Glutamatergic neuron (in vitro differentiated cells): ENCODE measurements at regions not wholly inside any gene's neighbourhood (a gene's known extent, or its start where the extent isn't known, plus 50 kb on each side); places are given as distances from the start of the nearest gene placed in this dataset.

ENCODE experiments used
- DNase-seq: peaks from one replicate; pipeline ENCODE4 v3.0.0; 2022
- H3K27ac Mint-ChIP-seq: one replicate; pipeline ENCODE4 v1.8.0; 2020; ENCODE audit warnings: mild to moderate bottlenecking, mixed read lengths, inconsistent platforms; ENCODE audit not compliant: unreplicated experiment
- H3K27me3 Mint-ChIP-seq: one replicate; pipeline ENCODE4 v1.8.0; 2020; ENCODE audit warnings: mild to moderate bottlenecking, moderate library complexity, mixed read lengths, inconsistent platforms; ENCODE audit not compliant: unreplicated experiment
- H3K36me3 Mint-ChIP-seq: one replicate; pipeline ENCODE4 v1.8.0; 2020; ENCODE audit warnings: mild to moderate bottlenecking, mixed read lengths, inconsistent platforms; ENCODE audit not compliant: unreplicated experiment
- H3K4me1 Mint-ChIP-seq: one replicate; pipeline ENCODE4 v1.8.0; 2020; ENCODE audit warnings: mild to moderate bottlenecking, low read depth, mixed read lengths, inconsistent platforms; ENCODE audit not compliant: unreplicated experiment
- H3K4me3 Mint-ChIP-seq: one replicate; pipeline ENCODE4 v1.8.0; 2020; ENCODE audit warnings: mild to moderate bottlenecking, mixed read lengths, inconsistent platforms; ENCODE audit not compliant: unreplicated experiment
- H3K9me3 Mint-ChIP-seq: one replicate; pipeline ENCODE4 v1.8.0; 2020; ENCODE audit warnings: mild to moderate bottlenecking, moderate library complexity, mixed read lengths, inconsistent platforms; ENCODE audit not compliant: unreplicated experiment
- TF ChIP-seq, protein P1 (sequence below): fragments of 200-600 bp; sonication (generic); IDR thresholded peaks from one replicate; pipeline ENCODE4 v1.5.0; 2021; ENCODE audit not compliant: partially characterized antibody, unreplicated experiment

DNA sequence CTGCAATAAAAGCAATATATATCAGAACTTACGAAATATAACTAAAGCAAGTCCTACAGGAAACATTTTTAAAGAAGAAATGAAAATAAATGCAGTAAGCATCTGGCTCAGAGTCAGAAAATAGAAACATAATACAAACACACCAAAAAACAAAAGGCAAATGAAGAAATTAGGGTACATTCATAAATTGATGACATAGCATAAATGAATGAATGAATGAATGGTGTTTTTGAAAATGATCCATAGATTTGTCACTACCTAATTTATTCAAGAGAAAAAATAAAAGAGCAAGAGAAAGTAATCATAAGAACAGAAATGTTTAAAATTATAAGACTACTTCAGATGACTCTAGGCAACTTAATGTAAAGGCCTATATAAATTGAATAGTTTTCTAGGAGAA is 226.1 kb upstream of the CDH20 start:
- TF ChIP-seq, protein P1, sequence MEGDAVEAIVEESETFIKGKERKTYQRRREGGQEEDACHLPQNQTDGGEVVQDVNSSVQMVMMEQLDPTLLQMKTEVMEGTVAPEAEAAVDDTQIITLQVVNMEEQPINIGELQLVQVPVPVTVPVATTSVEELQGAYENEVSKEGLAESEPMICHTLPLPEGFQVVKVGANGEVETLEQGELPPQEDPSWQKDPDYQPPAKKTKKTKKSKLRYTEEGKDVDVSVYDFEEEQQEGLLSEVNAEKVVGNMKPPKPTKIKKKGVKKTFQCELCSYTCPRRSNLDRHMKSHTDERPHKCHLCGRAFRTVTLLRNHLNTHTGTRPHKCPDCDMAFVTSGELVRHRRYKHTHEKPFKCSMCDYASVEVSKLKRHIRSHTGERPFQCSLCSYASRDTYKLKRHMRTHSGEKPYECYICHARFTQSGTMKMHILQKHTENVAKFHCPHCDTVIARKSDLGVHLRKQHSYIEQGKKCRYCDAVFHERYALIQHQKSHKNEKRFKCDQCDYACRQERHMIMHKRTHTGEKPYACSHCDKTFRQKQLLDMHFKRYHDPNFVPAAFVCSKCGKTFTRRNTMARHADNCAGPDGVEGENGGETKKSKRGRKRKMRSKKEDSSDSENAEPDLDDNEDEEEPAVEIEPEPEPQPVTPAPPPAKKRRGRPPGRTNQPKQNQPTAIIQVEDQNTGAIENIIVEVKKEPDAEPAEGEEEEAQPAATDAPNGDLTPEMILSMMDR = no peak
- Mint-ChIP-seq H3K27ac (no peak overlapping the region), H3K9me3 (no peaks in the 10 kb centered on the region), H3K4me3 (no peak overlapping the region), H3K27me3 (no peaks in the 10 kb centered on the region), H3K36me3 (no peaks in the 10 kb centered on the region), H3K4me1 (no peaks in the 10 kb centered on the region)
- DNase-seq = no peak

DNA sequence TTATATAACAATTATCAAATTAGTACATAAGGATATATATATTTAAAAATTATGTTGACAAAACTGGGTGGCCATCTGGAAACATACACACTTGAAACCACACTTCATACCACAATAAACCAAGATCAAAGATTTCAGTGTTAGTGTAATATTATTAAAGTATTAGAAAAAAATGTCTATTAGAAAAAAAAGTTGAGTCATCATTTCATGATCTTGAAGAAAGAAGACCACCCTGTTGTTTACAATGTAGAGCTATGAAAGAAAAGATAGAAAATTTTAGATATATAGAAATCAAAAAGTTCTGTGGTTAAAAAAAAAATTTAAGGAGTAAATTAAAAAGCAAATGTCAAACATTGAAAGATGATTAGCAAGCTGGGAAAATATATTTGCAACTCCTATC is 224.5 kb upstream of the CDH20 start:
- Mint-ChIP-seq H3K4me3 (no peak overlapping the region), H3K27ac (no peak overlapping the region), H3K9me3 (no peaks in the 10 kb centered on the region), H3K4me1 (no peaks in the 10 kb centered on the region), H3K27me3 (no peaks in the 10 kb centered on the region), H3K36me3 (no peaks in the 10 kb centered on the region)
- TF ChIP-seq, protein P1 = no peak
- DNase-seq = no peak

DNA sequence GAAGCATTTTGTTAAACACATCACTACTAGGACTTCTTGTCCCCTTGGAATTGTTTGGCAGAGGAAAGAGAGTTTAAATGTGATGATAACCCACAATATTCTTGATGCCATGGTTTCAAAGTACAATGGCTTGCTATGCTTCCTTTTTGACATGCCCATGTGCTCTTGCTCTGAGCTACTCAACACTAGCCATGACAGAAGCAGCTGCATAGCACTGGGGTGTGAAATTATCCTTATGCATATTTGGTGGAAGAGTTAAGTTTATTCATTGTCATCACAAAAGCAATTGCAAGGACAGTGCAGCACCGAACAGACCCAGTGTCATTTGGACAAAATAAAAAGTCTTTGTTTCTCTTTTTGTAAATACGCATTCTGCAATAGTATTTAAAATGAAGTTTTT is 209.9 kb upstream of the CDH20 start:
- no peak for DNase-seq
- no peak overlapping the region for H3K27ac Mint-ChIP-seq
- no peaks in the 10 kb centered on the region for H3K36me3 Mint-ChIP-seq
- H3K4me1 Mint-ChIP-seq = peaks cover 2% of the 10 kb centered on the region
- no peaks in the 10 kb centered on the region for H3K9me3 Mint-ChIP-seq
- H3K27me3 Mint-ChIP-seq = no peaks in the 10 kb centered on the region
- TF ChIP-seq, protein P1 = no peak
- H3K4me3 Mint-ChIP-seq = no peak overlapping the region

DNA sequence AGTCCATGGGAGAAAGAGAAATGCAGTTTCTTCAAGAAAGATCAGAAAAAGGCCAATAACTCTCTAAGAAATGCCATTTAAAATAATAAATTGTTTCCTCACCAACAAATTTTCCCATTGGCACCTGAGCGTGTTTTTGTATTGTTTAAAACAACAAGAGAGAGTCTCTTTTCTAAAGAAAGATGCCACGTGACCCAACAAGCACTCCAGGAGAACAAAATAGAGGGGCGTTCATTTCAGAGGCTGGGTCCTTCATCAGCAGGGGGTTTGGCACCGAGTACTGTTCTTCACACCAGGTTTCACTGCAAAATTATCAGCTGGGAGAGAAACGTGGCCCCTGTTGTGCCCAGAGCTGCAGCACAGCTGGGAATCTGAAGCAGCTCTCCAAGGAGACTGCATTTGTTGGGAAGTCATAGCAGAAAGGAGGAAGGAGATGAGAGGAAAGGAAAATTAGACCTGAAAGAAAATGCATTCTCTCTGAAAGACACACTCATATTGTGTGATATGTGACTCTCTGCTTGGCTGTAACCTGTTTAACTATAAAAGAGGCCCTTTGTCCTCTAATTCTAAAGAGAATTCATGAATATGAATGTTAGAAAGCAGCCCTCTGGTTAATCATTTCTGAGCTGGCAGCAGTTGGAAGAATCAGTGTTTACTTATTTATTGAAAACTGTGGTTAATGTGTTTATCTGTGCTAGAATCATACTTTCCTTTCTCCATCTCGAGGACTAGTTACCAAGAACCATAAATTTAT is 205.3 kb upstream of the CDH20 start:
- Mint-ChIP-seq H3K27me3 (no peaks in the 10 kb centered on the region), H3K27ac (no peak overlapping the region), H3K4me3 (no peak overlapping the region), H3K9me3 (peaks cover 1% of the 10 kb centered on the region), H3K4me1 (peaks cover 4% of the 10 kb centered on the region), H3K36me3 (no peaks in the 10 kb centered on the region)
- DNase-seq = no peak
- TF ChIP-seq, protein P1 = no peak

DNA sequence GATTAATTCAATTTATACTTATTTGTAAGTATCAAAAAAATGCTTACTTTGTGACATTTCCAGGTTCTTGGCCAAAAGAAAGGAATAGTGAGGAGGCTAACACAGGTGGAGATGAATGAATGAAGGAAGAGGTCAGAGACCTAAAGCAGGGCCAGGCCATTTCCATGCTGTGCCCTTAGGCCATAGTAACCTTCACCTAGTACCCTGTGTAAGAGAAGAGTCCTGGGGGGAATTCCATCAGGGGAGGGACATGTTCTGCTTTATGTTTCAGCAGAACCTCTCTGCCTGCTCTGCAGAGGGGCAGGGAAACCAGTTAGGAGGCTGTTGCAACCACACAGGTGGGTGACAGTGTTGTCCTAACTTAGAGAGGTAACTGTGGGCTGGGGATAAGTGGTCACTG is 204.2 kb upstream of the CDH20 start:
- peaks cover 6% of the 10 kb centered on the region for H3K4me1 Mint-ChIP-seq
- H3K27ac Mint-ChIP-seq = no peak overlapping the region
- no peaks in the 10 kb centered on the region for H3K27me3 Mint-ChIP-seq
- H3K36me3 Mint-ChIP-seq = no peaks in the 10 kb centered on the region
- no peak for DNase-seq
- TF ChIP-seq, protein P1 = no peak
- no peak overlapping the region for H3K4me3 Mint-ChIP-seq
- H3K9me3 Mint-ChIP-seq = peaks cover 1% of the 10 kb centered on the region
